ENCODE measurements at regions not wholly inside any gene's neighbourhood (a gene's known extent, or its start where the extent isn't known, plus 50 kb on each side); places are given as distances from the start of the nearest gene placed in this dataset.
"Not testable (repeated sequence)": the region's sequence is repeated elsewhere in the genome, so short reads cannot be mapped to it uniquely, and the experiment has no call there.

DNA sequence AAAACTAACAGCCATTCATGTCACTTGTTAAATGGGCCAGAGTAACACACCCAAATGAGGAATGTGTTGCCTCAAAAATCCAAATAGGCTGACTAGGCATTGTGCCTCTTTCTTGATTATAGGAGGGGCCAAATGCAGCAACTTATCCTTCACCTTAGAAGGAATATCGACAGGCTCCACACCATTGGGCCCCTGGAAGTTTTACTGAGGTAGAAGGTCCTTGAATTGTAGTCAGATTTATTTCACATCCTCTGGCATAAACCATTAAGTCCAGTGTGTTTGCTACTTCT lies 85.2 kb upstream of the CYRIA start:
- TF ChIP-seq, protein P1, sequence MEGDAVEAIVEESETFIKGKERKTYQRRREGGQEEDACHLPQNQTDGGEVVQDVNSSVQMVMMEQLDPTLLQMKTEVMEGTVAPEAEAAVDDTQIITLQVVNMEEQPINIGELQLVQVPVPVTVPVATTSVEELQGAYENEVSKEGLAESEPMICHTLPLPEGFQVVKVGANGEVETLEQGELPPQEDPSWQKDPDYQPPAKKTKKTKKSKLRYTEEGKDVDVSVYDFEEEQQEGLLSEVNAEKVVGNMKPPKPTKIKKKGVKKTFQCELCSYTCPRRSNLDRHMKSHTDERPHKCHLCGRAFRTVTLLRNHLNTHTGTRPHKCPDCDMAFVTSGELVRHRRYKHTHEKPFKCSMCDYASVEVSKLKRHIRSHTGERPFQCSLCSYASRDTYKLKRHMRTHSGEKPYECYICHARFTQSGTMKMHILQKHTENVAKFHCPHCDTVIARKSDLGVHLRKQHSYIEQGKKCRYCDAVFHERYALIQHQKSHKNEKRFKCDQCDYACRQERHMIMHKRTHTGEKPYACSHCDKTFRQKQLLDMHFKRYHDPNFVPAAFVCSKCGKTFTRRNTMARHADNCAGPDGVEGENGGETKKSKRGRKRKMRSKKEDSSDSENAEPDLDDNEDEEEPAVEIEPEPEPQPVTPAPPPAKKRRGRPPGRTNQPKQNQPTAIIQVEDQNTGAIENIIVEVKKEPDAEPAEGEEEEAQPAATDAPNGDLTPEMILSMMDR (IDR thresholded peaks at IDR 0.05): not testable (repeated sequence)
- not testable (repeated sequence) for TF ChIP-seq POLR2A (IDR thresholded peaks at IDR 0.05)

All from sigmoid colon (tissue), 3 donors.